HG03159 (cell line): ENCODE measurements at regions not wholly inside any gene's neighbourhood (a gene's known extent, or its start where the extent isn't known, plus 50 kb on each side); places are given as distances from the start of the nearest gene placed in this dataset.
"Not testable (repeated sequence)": the region's sequence is repeated elsewhere in the genome, so short reads cannot be mapped to it uniquely, and the experiment has no call there.

Experiments
- ATAC-seq: cut with Tn5 transposase; IDR thresholded peaks from one replicate; pipeline ENCODE4 v1.9.1; 2021; ENCODE audit warnings: mild to moderate bottlenecking, moderate library complexity; ENCODE audit not compliant: unreplicated experiment

DNA sequence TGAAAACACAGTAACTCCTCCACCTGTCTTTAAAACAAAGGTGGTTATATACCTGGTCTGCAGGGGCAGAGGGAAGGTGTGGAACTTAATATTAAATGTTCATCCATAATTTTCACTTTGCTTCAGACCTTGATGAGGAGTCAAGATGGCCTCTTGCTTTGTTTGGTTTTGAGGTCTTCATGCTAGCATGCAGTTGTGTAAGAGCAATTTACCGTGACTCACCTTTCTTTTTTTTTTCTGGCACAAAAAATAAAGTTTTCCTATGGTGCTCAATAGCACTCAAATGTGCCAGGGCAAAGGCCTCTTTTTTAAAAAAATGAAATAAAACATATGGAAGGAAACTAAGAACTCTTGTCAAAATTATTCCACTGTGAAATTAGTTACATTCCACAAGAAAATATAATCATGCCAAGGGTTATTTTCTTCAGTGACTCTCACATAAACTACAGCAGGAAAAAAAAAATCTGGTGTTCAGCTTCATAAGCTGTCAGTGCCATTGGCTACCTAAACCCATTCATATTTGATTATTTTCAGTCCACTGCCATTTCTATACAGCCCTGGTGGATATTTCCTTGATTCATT lies 128.2 kb downstream of the SLC7A11 start:
- ATAC-seq: peak; percentile 33

DNA sequence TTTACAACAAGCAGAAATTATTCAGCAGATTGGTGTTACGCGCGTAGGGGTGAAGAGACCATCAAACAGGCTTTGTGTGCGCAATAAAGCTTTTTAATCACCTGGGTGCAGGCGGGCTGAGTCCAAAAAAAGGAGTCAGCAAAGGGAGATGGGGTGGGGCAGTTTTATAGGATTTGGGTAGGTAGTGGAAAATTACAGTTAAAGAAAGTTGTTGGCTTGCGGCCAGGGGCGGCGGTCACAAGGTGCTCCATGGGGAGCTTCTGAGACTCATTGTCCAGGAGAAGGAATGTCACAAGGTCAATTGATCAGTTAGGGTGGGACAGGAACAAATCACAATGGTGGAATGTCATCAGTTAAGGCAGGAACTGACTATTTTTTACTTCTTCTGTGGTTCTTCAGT lies 129.3 kb downstream of the SLC7A11 start:
- ATAC-seq: not testable (repeated sequence)

- no peak for ATAC-seq
These were observed 129.8 kb downstream of the SLC7A11 start for GRCh38 chr4:138112389-138112788.

- ATAC-seq: no peak
These were observed 130.6 kb downstream of the SLC7A11 start for GRCh38 chr4:138111462-138112000.

DNA sequence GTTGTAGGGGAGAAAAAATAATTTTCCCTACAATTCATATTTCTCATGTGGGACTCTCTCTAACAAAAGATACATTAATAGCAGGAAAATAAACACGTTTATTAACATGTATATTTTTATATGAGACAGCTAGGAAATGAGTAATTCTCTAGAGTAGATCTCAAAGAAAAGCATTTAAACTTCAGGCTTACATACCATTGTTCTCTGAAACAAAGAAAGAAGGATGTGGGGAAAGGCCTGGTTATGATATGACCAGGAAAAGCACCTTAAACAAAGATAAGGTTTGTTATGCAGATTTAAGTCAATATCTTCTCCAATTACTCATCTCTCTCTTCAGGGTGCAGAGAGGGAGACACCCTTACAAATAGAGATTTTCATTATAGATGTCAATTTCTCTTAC lies 131.3 kb downstream of the SLC7A11 start:
- no peak for ATAC-seq

GRCh38 chr4:138107023-138107422 lies 135.1 kb downstream of the SLC7A11 start:
- no peak for ATAC-seq

- ATAC-seq: no peak
These were observed 136.8 kb downstream of the SLC7A11 start for GRCh38 chr4:138105331-138105730.

DNA sequence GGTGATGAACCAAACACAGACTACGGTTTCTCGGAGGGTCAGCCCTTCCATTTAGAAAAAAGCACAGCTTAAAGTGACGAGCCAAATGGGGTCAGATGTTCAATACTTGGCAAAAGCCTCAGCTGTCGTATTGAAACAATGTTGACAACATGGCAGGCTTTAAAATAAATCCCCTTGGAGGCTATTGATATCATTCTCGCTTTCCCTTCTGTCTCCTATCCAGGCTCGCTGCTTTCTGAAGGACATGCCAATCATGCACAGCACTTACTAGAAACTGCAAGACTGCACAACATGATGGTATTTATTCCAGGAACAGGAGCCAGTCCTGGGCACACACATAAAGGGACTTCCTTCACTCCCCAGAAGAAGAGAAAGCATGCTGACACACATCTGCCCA lies 137.9 kb downstream of the SLC7A11 start:
- no peak for ATAC-seq

DNA sequence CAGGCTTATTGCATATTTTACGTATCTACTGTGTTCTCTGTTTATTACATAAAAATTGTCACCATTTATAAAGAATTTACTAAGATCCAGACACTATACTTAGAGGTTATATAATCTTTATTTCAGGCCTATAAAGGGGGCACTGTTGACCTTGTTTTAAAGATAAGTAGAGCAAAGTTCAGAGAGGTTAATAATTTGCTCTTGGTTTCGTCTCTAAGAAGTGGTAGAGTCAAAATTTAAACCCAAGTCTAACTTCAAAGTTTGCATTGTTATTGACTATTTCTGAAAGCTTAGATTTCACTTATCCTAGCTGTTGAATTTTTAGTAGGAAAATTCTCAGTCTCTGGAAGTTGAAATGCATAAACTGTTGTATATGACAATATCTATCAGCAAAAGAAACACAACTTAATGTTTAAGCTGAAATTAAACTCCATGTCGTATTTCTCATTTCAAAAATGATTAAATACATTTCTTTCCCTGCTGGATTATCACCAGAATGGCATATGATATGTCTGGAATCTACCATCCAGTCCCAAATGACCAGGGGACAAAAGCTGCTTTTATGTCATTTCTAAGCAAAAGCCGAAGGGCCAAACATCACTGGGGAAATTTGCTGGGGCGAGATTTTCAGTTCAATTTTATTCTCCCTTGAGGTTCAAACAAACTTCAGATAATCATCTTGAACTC lies 138.4 kb downstream of the SLC7A11 start:
- ATAC-seq: no peak

DNA sequence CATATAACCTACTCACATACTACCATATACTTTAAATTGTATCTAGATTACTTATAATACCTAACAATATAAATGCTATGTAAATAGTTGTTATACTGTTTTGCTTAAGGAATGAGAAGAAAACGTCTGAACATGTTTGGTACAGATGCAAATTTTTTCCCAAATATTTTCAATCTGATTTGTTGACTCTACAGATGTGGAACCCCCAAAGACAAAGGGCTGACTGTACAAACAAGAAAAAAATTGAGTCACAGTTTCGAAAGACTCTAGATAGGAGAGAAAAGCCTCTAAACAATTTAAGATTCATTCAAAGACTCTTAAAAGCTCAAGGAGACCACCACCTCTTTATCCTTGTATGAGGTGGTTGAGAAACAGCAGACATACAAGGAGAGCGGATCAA lies 142.8 kb downstream of the SLC7A11 start:
- ATAC-seq: no peak

DNA sequence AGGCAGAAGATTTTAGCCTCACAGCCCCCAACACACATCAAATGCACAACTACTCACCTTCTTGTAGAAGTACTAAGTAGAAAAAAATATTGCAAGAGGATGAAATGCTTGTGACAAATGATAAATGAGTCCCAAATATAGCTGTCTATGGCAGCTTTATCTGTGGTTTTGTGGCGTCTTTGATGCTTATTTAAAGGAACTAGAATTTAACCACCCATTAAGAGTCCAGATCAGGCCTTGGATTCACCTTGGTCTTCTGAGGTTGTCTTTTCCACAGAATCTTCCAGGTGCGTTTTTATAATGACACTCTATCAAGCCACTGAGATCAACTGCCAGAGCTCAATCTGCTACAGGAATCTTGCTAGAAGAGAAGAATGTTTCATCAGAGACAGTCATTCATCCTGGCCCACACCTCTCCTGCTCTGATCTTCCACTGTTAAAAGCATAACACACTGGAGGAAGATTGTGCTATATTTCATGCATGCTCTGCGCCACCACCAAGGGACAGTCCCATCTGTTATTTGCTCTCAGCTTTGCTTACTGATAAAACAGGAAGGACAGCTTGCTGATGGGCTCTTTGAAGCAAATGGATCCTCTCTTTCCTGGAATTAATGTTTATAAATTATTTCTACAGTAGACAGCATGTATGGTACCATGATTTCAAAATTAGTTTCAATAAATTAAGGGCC lies 144.1 kb downstream of the SLC7A11 start:
- ATAC-seq: no peak

- ATAC-seq: no peak
These were observed 145.6 kb downstream of the SLC7A11 start for GRCh38 chr4:138096384-138097062.

DNA sequence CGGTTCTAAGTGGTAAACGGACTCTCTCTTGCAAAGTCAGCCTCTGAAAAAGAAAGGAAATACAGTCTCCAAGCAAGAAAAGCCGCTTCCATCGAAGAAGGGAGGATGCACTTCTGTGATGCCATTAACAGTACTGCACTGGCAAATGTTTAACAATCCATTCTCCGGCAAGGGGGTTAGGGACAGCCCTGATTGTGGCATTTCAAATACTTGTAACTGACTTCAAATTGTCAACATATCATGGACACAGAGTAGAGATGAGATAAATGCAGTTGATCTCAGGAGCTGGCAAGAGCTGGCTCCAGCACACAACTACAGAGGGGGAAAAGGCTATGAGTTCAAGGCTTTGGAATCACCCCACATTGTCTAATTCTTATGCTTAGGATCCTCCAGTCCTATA lies 146.8 kb downstream of the SLC7A11 start:
- ATAC-seq: no peak

GRCh38 chr4:138092060-138092459 lies 150.1 kb downstream of the SLC7A11 start:
- no peak for ATAC-seq

DNA sequence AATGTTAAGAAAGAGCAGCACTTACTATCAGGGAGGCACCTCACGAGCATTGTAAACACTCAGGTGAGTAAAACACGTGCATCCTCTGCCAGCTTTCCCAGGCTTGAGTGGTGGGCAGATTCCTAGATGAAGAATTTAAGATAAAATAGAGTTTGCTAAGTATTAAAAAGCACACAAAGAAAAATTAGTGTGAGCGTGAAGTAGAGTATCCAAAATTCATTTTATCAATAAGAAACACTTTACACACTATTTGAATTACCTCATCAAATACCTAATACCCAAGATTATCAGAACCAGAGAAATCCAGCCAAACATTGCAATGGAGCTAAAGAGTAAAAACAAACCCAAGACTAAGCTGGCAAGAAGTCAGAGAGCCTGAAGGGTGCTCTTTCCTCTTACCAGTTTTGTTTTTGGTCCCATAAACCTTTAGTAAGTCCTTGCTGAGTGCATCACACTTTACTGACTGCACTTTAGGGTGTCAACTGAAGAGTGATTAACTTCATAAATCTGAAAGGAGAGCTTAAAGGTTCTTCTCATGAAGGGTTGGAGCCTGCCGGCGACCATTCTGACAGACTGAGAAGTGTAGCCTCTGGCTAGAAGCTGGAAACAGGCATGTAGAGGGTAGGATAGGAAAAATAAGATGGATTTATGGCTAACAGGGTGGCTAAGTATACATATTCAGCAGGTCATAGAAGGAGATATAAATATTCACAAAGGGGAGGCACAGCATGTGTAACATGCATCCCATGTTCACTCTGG lies 151.1 kb downstream of the SLC7A11 start:
- no peak for ATAC-seq

DNA sequence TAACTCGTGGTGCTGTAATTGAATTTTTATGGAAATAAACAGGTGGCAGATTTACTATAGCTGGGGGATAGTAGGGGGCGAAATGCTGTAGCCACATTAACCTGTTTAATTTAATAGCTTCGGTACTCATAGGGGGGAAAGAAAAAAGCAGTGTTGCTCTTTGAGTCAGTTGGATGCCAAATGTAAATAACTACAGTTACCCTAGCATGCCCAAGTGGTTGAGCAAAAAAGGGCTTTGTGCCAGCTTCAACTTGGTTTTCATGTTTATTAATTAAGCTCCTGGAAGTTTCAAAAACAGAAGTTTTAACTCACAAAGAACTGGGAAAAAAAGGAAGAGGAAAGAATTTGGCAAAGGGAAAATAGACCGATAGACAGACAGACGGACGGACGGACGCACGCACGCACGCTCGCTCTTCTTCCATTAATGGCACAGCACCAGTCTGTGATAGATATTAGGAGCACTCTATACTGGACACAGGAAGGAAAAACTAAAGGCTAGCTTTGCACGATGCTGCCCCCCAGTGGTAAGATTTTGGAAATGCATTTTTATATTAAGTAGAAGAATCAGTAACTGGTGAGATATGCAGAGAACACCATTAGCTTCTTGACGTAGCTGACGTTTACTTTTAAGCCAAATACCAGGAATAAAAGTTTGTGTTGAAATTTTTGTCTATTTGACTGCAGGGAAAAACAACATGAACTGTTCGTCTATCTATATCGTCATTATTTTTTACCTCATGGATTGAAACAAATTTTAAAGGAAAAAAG lies 151.8 kb downstream of the SLC7A11 start:
- peak; percentile 89 for ATAC-seq

- ATAC-seq: no peak
These were observed 153.5 kb downstream of the SLC7A11 start for GRCh38 chr4:138088449-138089208.

DNA sequence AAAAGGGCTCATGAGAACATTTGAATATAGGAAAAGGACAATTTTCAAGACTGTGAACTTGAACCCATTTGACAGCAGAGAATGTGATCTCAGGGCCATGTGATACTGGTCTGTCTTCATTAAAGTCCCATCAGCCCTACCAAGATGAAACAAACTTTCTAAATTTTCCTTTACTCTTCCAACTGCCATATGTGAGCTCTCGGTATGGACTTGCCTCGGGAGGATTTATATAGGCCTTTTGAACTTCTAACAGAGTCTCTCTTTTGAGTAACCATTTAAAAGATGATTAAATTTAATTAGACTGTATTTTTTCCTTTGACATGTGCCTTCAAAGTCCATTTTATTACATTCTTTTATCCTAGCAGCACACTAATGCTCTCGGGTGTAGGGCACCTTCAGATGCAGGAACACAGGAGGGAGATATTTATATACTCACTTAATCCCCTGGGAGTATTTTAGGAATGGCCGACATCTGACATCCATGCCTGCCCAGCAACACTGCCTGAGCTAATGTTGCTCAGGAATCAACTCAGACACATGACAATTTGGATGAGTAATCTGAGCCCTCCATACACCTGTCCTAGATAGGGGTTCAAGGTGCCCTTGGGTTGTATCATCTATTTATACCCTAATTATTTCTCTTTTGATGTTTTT lies 155.0 kb downstream of the SLC7A11 start:
- no peak for ATAC-seq

- ATAC-seq: no peak
These were observed 155.5 kb downstream of the SLC7A11 start for GRCh38 chr4:138086611-138087041.
